ENCODE measurements at regions not wholly inside any gene's neighbourhood (a gene's known extent, or its start where the extent isn't known, plus 50 kb on each side); places are given as distances from the start of the nearest gene placed in this dataset.

- Histone ChIP-seq H3K4me3 (no peak overlapping the region), H3K9me3 (no peaks in the 10 kb centered on the region), H3K4me1 (peaks cover 38% of the 10 kb centered on the region), H3K36me3 (replicated peaks in 1 of 2; ENCODE audit: insufficient read depth in 1 of 2, low read depth in 2 of 2) (no peaks in the 10 kb centered on the region), H3K27me3 (no peaks in the 10 kb centered on the region), H3K27ac (peak overlapping the region in 2 of 4 donors; percentile 10 to 51)
- no peak for TF ChIP-seq POLR2A (IDR thresholded peaks at IDR 0.05)
- no peak for TF ChIP-seq CTCF (IDR thresholded peaks at IDR 0.05)
- intact Hi-C loops (cut with DNase I), result no loop called here
- 93 to 100% methylated on average over 7 to 8 of the region's 8 CpGs for WGBS, 2 donors
- peak in 1 of 4 donors; percentile 56 for DNase-seq
- no peak for ATAC-seq
Observed at GRCh38 chr2:64400733-64401528, 53.0 kb upstream of the LGALSL start.

- no peaks in the 10 kb centered on the region for H3K36me3 ChIP-seq (replicated peaks in 1 of 2; ENCODE audit: insufficient read depth in 1 of 2, low read depth in 2 of 2)
- intact Hi-C loops (cut with DNase I), result no loop called here
- ATAC-seq, result no peak
- peaks cover 38% of the 10 kb centered on the region for H3K4me1 ChIP-seq
- H3K27ac ChIP-seq, result peak overlapping the region in 1 of 4 donors; percentile 51
- TF ChIP-seq POLR2A (IDR thresholded peaks at IDR 0.05), result no peak
- no peak for TF ChIP-seq CTCF (IDR thresholded peaks at IDR 0.05)
- H3K4me3 ChIP-seq, result no peak overlapping the region
- no peak for DNase-seq
- no peaks in the 10 kb centered on the region for H3K27me3 ChIP-seq
- WGBS, 2 donors, result 83 to 95% methylated on average over 4 of the region's 4 CpGs
- no peaks in the 10 kb centered on the region for H3K9me3 ChIP-seq
Observed at GRCh38 chr2:64401529-64401880, 52.5 kb upstream of the LGALSL start.

- ATAC-seq (no peak), DNase-seq (no peak)
- intact Hi-C loops (cut with DNase I), result no loop called here
- peak overlapping the region in 1 of 4 donors; percentile 74 for H3K27ac ChIP-seq
- H3K36me3 ChIP-seq (replicated peaks in 1 of 2; ENCODE audit: insufficient read depth in 1 of 2, low read depth in 2 of 2), result no peaks in the 10 kb centered on the region
- 57 to 71% methylated on average over 1 of the region's 1 CpG for WGBS, 2 donors
- no peaks in the 10 kb centered on the region for H3K27me3 ChIP-seq
- no peak overlapping the region for H3K4me3 ChIP-seq
- H3K4me1 ChIP-seq, result peaks cover 38% of the 10 kb centered on the region
- TF ChIP-seq CTCF (IDR thresholded peaks at IDR 0.05) (no peak), POLR2A (IDR thresholded peaks at IDR 0.05) (no peak)
- no peaks in the 10 kb centered on the region for H3K9me3 ChIP-seq
Observed at GRCh38 chr2:64402876-64403275, 51.1 kb upstream of the LGALSL start.

- DNase-seq (no peak), ATAC-seq (no peak)
- Histone ChIP-seq H3K9me3 (no peaks in the 10 kb centered on the region), H3K36me3 (replicated peaks in 1 of 2; ENCODE audit: insufficient read depth in 1 of 2, low read depth in 2 of 2) (no peaks in the 10 kb centered on the region), H3K4me1 (peaks cover 38% of the 10 kb centered on the region), H3K27ac (peak overlapping the region; percentile 66 to 78 (median 72)), H3K4me3 (no peak overlapping the region), H3K27me3 (no peaks in the 10 kb centered on the region)
- 85 to 97% methylated on average over 8 of the region's 8 CpGs for WGBS, 2 donors
- intact Hi-C loops (cut with DNase I), result no loop called here
- TF ChIP-seq CTCF (IDR thresholded peaks at IDR 0.05) (no peak), POLR2A (IDR thresholded peaks at IDR 0.05) (no peak)
Observed at GRCh38 chr2:64403426-64403825, 50.5 kb upstream of the LGALSL start.
